AG09309 (cell line): ENCODE measurements at regions not wholly inside any gene's neighbourhood (a gene's known extent, or its start where the extent isn't known, plus 50 kb on each side); places are given as distances from the start of the nearest gene placed in this dataset.

Experiments used
- DNase-seq: peaks from one replicate; pipeline ENCODE4 v3.0.0-alpha.2; 2010; ENCODE audit warnings: low read depth
- H3K4me3 ChIP-seq: 2 replicates; pipeline ENCODE4 v1.5.1; 2011; ENCODE audit warnings: mild to moderate bottlenecking, low read depth, low read length, moderate library complexity; ENCODE audit not compliant: control insufficient read depth
- TF ChIP-seq, protein P1 (sequence below): IDR thresholded peaks from 2 replicates; pipeline ENCODE4 v1.5.1; 2011; ENCODE audit warnings: mild to moderate bottlenecking, low read depth, low read length, inconsistent platforms; ENCODE audit not compliant: insufficient read depth, control insufficient read depth; ENCODE audit errors: missing control alignments

DNA sequence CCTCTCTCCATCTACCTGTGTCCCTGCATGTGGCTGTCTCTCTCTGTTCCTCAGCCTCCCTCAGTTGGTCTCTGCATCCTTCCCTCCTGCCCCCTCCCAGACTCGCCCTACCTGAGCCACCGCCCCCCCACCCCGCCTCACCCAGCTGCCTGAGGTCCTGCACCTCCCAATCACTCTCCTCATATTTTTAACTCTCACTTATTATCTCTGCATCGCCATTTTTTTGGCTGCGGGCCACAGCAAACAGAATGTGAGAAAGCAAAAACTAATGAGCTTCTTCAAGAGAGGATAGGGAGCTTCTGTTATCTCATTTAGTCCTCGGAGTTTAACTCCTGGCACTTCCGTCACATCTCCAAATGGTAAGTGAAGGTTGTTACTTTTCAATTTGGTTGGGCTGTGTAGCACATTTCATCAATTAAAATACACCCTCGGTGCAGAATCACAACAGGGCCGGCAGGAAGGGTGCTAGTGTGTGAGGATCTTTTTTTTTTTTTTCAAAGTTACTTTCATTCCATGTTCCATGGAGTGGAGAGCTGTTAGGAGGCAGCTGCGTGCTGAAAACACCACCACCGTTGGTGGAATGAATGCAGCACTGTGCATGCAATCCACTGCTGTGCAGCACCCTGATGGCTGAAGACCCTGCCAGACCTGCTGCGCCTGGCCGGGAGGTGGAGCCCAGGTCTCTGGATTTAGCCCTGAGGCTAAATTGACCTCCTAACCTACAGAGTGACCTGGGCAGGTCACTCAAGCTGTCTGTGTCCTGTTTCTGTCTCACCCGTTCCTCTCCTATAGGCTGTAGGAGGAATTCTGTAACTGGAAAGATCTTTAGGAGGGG is 157.2 kb upstream of the NFIA start:
- H3K4me3 ChIP-seq: no peak overlapping the region
- TF ChIP-seq, protein P1, sequence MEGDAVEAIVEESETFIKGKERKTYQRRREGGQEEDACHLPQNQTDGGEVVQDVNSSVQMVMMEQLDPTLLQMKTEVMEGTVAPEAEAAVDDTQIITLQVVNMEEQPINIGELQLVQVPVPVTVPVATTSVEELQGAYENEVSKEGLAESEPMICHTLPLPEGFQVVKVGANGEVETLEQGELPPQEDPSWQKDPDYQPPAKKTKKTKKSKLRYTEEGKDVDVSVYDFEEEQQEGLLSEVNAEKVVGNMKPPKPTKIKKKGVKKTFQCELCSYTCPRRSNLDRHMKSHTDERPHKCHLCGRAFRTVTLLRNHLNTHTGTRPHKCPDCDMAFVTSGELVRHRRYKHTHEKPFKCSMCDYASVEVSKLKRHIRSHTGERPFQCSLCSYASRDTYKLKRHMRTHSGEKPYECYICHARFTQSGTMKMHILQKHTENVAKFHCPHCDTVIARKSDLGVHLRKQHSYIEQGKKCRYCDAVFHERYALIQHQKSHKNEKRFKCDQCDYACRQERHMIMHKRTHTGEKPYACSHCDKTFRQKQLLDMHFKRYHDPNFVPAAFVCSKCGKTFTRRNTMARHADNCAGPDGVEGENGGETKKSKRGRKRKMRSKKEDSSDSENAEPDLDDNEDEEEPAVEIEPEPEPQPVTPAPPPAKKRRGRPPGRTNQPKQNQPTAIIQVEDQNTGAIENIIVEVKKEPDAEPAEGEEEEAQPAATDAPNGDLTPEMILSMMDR: no peak
- no peak for DNase-seq

DNA sequence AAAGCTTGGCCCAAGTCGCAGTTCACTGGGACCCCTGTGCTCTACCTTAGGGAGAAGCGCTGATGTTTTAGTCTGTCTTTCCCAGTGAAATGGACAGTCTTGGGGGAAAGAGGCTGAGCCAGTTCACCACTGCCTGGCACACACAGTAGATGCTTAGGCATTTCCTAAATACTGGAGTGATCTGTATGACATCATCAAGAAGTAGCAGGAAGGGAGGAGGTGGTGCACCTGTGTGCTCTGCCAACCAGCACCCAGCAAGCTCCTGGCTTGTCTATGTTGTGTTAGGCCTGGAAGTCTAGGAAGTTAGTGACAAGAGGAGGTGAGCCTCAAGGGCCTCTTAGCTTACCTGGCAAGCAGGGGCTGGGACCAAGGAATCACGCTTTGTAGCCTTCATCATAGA is 158.2 kb upstream of the NFIA start:
- TF ChIP-seq, protein P1: no peak
- H3K4me3 ChIP-seq: no peak overlapping the region
- DNase-seq: no peak

DNA sequence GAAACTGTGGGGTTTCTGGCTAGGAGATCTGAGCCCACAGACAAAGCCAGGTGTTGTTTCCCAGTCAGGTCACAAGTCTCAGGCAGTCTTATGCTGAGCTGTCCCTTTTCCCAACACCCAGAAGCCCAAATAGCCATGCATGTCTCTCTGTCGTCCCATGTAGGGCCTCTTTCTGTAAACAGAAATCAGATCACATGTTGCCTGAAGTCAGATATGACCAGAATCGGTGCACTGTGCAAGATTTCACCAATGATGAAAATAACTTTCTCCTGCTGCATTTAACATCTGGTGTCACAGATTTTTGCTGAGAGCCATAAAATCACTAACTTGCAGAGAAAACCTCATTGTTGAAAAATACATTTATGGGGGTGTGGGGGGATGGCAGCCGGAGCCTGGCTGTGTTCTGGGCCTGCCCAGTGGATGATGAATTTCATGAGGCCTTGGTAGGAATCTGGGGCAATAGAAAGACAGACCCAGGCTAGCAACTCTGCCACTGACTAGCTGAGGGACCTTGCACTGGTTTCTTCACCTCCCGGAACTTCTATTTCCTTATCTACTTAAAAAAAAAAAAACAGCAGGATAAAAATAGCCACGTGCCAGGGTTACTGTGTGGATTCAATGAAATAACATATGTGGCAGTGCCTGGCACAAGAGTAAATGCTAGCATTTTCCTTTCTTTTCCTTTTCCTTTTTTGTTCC is 158.8 kb upstream of the NFIA start:
- TF ChIP-seq, protein P1: no peak
- no peak for DNase-seq

DNA sequence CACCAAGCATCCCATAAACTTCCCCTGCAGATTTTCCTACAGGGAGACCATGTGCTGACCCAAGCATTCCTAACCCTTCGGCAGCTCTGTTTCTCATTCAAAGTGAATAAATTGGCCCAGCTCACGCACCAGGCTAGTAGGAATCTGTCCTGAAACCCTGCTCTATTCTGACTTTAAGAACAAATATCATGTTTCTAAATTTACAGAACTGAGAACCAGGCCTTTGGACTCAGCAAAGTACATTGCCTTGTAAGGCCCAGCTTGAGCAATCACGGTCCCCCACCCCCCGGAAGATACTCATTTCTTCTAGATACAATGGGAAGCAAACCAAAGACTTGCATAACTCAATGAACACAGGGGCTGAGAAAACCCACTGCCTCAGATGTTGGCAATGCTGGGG is 160.1 kb upstream of the NFIA start:
- TF ChIP-seq, protein P1: no peak
- H3K4me3 ChIP-seq: no peak overlapping the region
- DNase-seq: no peak

More for the DNA sequence above, 158.8 kb upstream of the NFIA start:
- no peak overlapping the region for H3K4me3 ChIP-seq

DNA sequence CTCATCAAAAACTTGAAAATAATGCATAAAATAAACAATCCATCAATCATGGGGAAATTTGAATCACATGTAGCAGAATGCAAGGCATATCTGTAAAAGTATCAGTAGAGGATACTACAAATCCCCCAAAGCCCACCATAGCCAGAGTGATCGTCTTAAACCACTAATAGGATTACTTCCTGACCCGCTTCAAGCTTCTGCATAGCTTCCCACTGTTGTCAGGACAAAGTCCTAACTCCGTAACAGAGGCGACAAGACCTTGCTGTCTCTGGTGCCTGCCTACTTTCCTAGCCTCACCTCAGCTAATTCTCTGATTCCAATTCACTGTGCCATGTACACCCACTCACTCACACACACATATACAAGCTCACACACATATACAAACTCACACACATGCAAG is 161.2 kb upstream of the NFIA start:
- no peak overlapping the region for H3K4me3 ChIP-seq
- TF ChIP-seq, protein P1: no peak
- DNase-seq: no peak

DNA sequence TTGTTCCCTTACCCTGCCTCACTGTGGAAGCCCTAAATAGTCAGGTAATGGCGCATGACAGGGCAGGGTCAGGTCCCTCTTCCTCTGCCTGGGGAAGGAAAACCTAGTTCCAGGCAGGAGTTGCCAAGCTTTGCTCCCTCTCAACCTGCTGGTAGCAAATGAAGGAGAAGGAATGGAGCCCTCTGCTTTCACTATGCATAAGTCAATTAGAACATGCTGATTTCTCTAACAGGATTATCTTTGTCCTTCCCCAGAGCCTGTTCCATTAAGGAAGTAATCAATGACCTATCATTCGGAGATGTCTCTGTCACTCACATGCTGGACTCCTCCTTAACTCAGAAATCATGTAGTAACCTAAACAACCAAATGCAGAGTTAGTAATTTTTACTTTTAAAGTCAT is 161.8 kb upstream of the NFIA start:
- TF ChIP-seq, protein P1: no peak
- H3K4me3 ChIP-seq: no peak overlapping the region
- no peak for DNase-seq
